ENCODE measurements at regions not wholly inside any gene's neighbourhood (a gene's known extent, or its start where the extent isn't known, plus 50 kb on each side); places are given as distances from the start of the nearest gene placed in this dataset.

- H3K27ac ChIP-seq (ENCODE audit: low read depth, low read length) = no peak overlapping the region
- H3K4me2 ChIP-seq (ENCODE audit: low read depth, low read length, poor library complexity, severe bottlenecking) = no peak overlapping the region
- no peak overlapping the region for H3K4me3 ChIP-seq (ENCODE audit: insufficient read depth, low read length, poor library complexity, severe bottlenecking)
- no peaks in the 10 kb centered on the region for H3K27me3 ChIP-seq (ENCODE audit: low read length)
- H3K36me3 ChIP-seq (ENCODE audit: low read length) = no peaks in the 10 kb centered on the region
- H2AFZ ChIP-seq (ENCODE audit: low read depth, low read length, severe bottlenecking) = no peak overlapping the region
- TF ChIP-seq EZH2phosphoT487 (conservative IDR thresholded peaks at IDR 0.05; ENCODE audit: low read length) (no peak), CTCF (IDR thresholded peaks at IDR 0.05; ENCODE audit: insufficient read depth, low read length, poor library complexity, severe bottlenecking) (no peak)
- H4K20me1 ChIP-seq (ENCODE audit: low read depth, low read length) = no peaks in the 10 kb centered on the region
- H3K9me3 ChIP-seq (ENCODE audit: insufficient read depth, low read length) = peaks cover 7% of the 10 kb centered on the region; the same call in 1 of the 2 replicates
- no peak overlapping the region for H3K9ac ChIP-seq (ENCODE audit: low read length)
- 0 out of 2 replicates have a peak, but pooled peaks cover 5% of the 10 kb centered on the region for H3K9me2 ChIP-seq (replicated peaks; ENCODE audit: insufficient read depth, low read length)
- no peaks in the 10 kb centered on the region for H3K79me2 ChIP-seq (ENCODE audit: insufficient read depth, low read length)
- no peaks in the 10 kb centered on the region for H3F3A ChIP-seq (ENCODE audit: insufficient read depth)
Measured at GRCh38 chr6:141956046-141956761, 176.5 kb upstream of the GJE1 start.

- H3K4me3 ChIP-seq (ENCODE audit: insufficient read depth, low read length, poor library complexity, severe bottlenecking) = no peak overlapping the region
- no peak overlapping the region for H2AFZ ChIP-seq (ENCODE audit: low read depth, low read length, severe bottlenecking)
- TF ChIP-seq CTCF (IDR thresholded peaks at IDR 0.05; ENCODE audit: insufficient read depth, low read length, poor library complexity, severe bottlenecking) (no peak), EZH2phosphoT487 (conservative IDR thresholded peaks at IDR 0.05; ENCODE audit: low read length) (no peak)
- peaks cover 7% of the 10 kb centered on the region; the same call in 1 of the 2 replicates for H3K9me3 ChIP-seq (ENCODE audit: insufficient read depth, low read length)
- no peaks in the 10 kb centered on the region for H3K36me3 ChIP-seq (ENCODE audit: low read length)
- H3K9ac ChIP-seq (ENCODE audit: low read length) = no peak overlapping the region
- no peaks in the 10 kb centered on the region for H3K27me3 ChIP-seq (ENCODE audit: low read length)
- H3K9me2 ChIP-seq (replicated peaks; ENCODE audit: insufficient read depth, low read length) = 0 out of 2 replicates have a peak, but pooled peaks cover 2% of the 10 kb centered on the region
- H4K20me1 ChIP-seq (ENCODE audit: low read depth, low read length) = no peaks in the 10 kb centered on the region
- no peak overlapping the region for H3K27ac ChIP-seq (ENCODE audit: low read depth, low read length)
- H3F3A ChIP-seq (ENCODE audit: insufficient read depth) = no peaks in the 10 kb centered on the region
- no peaks in the 10 kb centered on the region for H3K79me2 ChIP-seq (ENCODE audit: insufficient read depth, low read length)
- H3K4me2 ChIP-seq (ENCODE audit: low read depth, low read length, poor library complexity, severe bottlenecking) = no peak overlapping the region
Measured at GRCh38 chr6:141953072-141953471, 179.7 kb upstream of the GJE1 start.

GRCh38 chr6:141946502-141946901 is 186.2 kb upstream of the GJE1 start:
- Histone ChIP-seq H3K9me3 (ENCODE audit: insufficient read depth, low read length) (no peaks in the 10 kb centered on the region), H3K9ac (ENCODE audit: low read length) (no peak overlapping the region), H3K4me3 (ENCODE audit: insufficient read depth, low read length, poor library complexity, severe bottlenecking) (no peak overlapping the region), H3K27me3 (ENCODE audit: low read length) (no peaks in the 10 kb centered on the region), H3K9me2 (replicated peaks; ENCODE audit: insufficient read depth, low read length) (no peaks in the 10 kb centered on the region), H3K4me2 (ENCODE audit: low read depth, low read length, poor library complexity, severe bottlenecking) (no peak overlapping the region), H4K20me1 (ENCODE audit: low read depth, low read length) (no peaks in the 10 kb centered on the region), H3K27ac (ENCODE audit: low read depth, low read length) (no peak overlapping the region), H3K36me3 (ENCODE audit: low read length) (no peaks in the 10 kb centered on the region), H3F3A (ENCODE audit: insufficient read depth) (no peaks in the 10 kb centered on the region), H2AFZ (ENCODE audit: low read depth, low read length, severe bottlenecking) (no peak overlapping the region), H3K79me2 (ENCODE audit: insufficient read depth, low read length) (no peaks in the 10 kb centered on the region)
- TF ChIP-seq CTCF (IDR thresholded peaks at IDR 0.05; ENCODE audit: insufficient read depth, low read length, poor library complexity, severe bottlenecking) = no peak
- TF ChIP-seq EZH2phosphoT487 (conservative IDR thresholded peaks at IDR 0.05; ENCODE audit: low read length) = no peak
